Smooth muscle cell (in vitro differentiated cells): ENCODE measurements at regions not wholly inside any gene's neighbourhood (a gene's known extent, or its start where the extent isn't known, plus 50 kb on each side); places are given as distances from the start of the nearest gene placed in this dataset.

Experiments
- DNase-seq: peaks from one replicate; lab custom pipeline; 2025; ENCODE audit not compliant: unreplicated experiment; lab: John Stamatoyannopoulos, UW
- H2AFZ ChIP-seq: fragments of 200-600 bp; sonication (generic); 2 replicates; pipeline ENCODE4 v1.6.0; 2016; ENCODE audit warnings: antibody characterized with exemption, low read depth, mild to moderate bottlenecking
- H3F3A ChIP-seq: fragments of 200-600 bp; sonication (generic); 2 replicates; pipeline ENCODE4 v1.6.0; 2017; ENCODE audit warnings: antibody characterized with exemption, low read depth
- H3K27ac ChIP-seq: fragments of 200-600 bp; sonication (generic); 2 replicates; pipeline ENCODE4 v1.5.1; 2016; ENCODE audit warnings: low read depth, mild to moderate bottlenecking
- H3K27me3 ChIP-seq: fragments of 200-600 bp; sonication (generic); 2 replicates; pipeline ENCODE4 v1.6.1; 2016; ENCODE audit warnings: low read depth, mild to moderate bottlenecking
- H3K36me3 ChIP-seq: fragments of 200-600 bp; sonication (generic); 2 replicates; pipeline ENCODE4 v1.5.1; 2016; ENCODE audit warnings: low read depth
- H3K4me1 ChIP-seq: fragments of 200-600 bp; sonication (generic); 2 replicates; pipeline ENCODE4 v1.5.1; 2016; ENCODE audit warnings: low read depth
- H3K4me2 ChIP-seq: fragments of 200-600 bp; sonication (generic); 2 replicates; pipeline ENCODE4 v1.6.0; 2016; ENCODE audit warnings: mild to moderate bottlenecking
- H3K4me3 ChIP-seq: fragments of 200-600 bp; sonication (generic); 2 replicates; pipeline ENCODE4 v1.5.1; 2016; ENCODE audit warnings: mild to moderate bottlenecking
- H3K79me2 ChIP-seq: fragments of 200-600 bp; sonication (generic); 2 replicates; pipeline ENCODE4 v1.6.0; 2016; ENCODE audit warnings: low read depth, mild to moderate bottlenecking
- H3K9ac ChIP-seq: fragments of 200-600 bp; sonication (generic); 2 replicates; pipeline ENCODE4 v1.6.0; 2016; ENCODE audit warnings: low read depth
- H3K9me3 ChIP-seq: fragments of 200-600 bp; sonication (generic); replicated peaks from 2 replicates; pipeline ENCODE4 v1.5.1; 2016; ENCODE audit warnings: low read depth
- H4K20me1 ChIP-seq: fragments of 200-600 bp; sonication (generic); 2 replicates; pipeline ENCODE4 v1.6.0; 2016; ENCODE audit warnings: low read depth
- CTCF ChIP-seq: fragments of 200-600 bp; sonication (generic); IDR thresholded peaks from 2 replicates; pipeline ENCODE4 v1.5.1; 2017; ENCODE audit warnings: borderline replicate concordance, mild to moderate bottlenecking, antibody characterized with exemption; ENCODE audit not compliant: insufficient read depth, poor library complexity, severe bottlenecking
- WGBS: methylation state at CpG from one replicate; pipeline ENCODE4 v1.1.7; 2016; ENCODE audit warnings: low lambda C conversion rate; 5-methylcytosine and 5-hydroxymethylcytosine counted together

GRCh38 chr2:173432049-173432754, 77.5 kb downstream of the CDCA7 start:
- no peak overlapping the region for H3K4me3 ChIP-seq
- H3K79me2 ChIP-seq, result no peaks in the 10 kb centered on the region
- peaks cover 2% of the 10 kb centered on the region for H3K4me1 ChIP-seq
- H3K36me3 ChIP-seq, result no peaks in the 10 kb centered on the region
- H4K20me1 ChIP-seq, result no peaks in the 10 kb centered on the region
- 67% methylated on average over 7 of the region's 7 CpGs for WGBS
- no peak overlapping the region for H3K9ac ChIP-seq
- no peak for TF ChIP-seq CTCF
- H3K27ac ChIP-seq, result no peak overlapping the region
- H2AFZ ChIP-seq, result no peak overlapping the region
- H3F3A ChIP-seq, result no peaks in the 10 kb centered on the region
- H3K9me3 ChIP-seq, result no peaks in the 10 kb centered on the region
- H3K27me3 ChIP-seq, result peaks cover 6% of the 10 kb centered on the region
- no peak overlapping the region for H3K4me2 ChIP-seq
- DNase-seq, result no peak

DNA sequence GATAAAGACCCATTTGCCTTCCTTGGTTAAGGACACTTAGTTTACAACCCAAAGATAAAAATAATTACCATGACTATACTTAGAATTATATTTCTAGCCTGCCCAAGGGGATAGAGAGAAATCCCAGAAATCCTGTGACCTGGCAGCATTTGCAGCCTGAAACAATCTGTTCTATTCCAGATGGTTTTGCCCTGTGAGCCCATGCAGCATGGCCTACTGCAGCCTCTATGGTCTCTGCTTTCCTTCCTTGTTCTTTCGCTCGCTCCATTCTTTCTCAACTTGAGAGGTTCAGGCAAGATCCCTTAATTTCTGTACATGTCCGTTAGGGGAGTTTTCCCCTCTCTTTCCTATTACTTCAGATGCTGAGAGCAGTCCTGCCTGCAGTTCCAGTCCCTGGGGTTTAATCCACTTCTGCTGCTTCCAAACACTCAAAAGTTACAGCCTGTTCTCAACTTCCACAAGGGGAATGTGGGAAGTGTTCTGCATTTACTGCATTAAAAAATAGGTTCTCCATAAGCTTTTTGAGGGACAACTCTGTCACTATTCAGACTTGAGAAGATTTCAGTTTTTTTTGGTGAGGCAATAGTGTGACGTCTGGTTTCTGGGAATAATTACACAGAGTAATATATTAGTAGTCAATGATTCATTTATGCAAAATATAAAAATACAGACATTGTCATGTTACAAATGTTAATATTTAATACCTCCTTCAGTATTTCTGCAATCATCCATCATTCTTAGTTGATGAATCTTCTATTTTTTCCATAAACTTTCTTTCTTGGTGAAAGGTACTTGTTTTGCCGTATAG, 80.3 kb downstream of the CDCA7 start:
- Histone ChIP-seq H3K9ac (no peak overlapping the region), H3K4me2 (no peak overlapping the region), H3F3A (no peaks in the 10 kb centered on the region), H3K27me3 (peaks cover 6% of the 10 kb centered on the region), H3K4me1 (peaks cover 2% of the 10 kb centered on the region), H3K27ac (no peak overlapping the region), H2AFZ (no peak overlapping the region), H3K4me3 (no peak overlapping the region), H3K9me3 (no peaks in the 10 kb centered on the region), H3K36me3 (no peaks in the 10 kb centered on the region), H3K79me2 (no peaks in the 10 kb centered on the region), H4K20me1 (no peaks in the 10 kb centered on the region)
- no peak for TF ChIP-seq CTCF
- 90% methylated on average over 5 of the region's 5 CpGs for WGBS
- no peak for DNase-seq

DNA sequence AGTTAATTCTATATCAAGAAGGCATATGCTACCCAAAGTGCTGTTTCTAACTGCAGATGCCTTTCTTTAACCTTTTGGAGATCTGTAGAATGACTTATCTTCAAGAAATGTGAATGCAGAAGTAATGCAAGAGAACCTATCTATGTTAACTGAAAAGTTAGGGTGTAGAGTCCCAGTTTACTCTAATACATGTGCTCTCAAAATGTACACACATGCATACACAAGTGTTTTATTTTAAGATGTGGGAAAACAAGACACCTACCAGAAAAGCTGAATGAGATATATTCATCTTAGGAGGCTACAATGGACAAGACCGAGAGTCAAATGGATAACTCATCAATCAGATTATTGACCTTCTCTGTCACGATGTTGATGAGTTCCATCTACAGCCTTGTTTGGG, 80.9 kb downstream of the CDCA7 start:
- no peaks in the 10 kb centered on the region for H3K36me3 ChIP-seq
- no peak for TF ChIP-seq CTCF
- H3K4me1 ChIP-seq, result peaks cover 2% of the 10 kb centered on the region
- no peaks in the 10 kb centered on the region for H4K20me1 ChIP-seq
- 92% methylated on average over 2 of the region's 2 CpGs for WGBS
- H3K4me3 ChIP-seq, result no peak overlapping the region
- no peak overlapping the region for H3K9ac ChIP-seq
- H2AFZ ChIP-seq, result no peak overlapping the region
- H3K27me3 ChIP-seq, result peaks cover 6% of the 10 kb centered on the region
- no peaks in the 10 kb centered on the region for H3F3A ChIP-seq
- DNase-seq, result no peak
- H3K27ac ChIP-seq, result no peak overlapping the region
- H3K4me2 ChIP-seq, result no peak overlapping the region
- no peaks in the 10 kb centered on the region for H3K9me3 ChIP-seq
- H3K79me2 ChIP-seq, result no peaks in the 10 kb centered on the region
